Immature natural killer cell (primary cell): ENCODE measurements at regions not wholly inside any gene's neighbourhood (a gene's known extent, or its start where the extent isn't known, plus 50 kb on each side); places are given as distances from the start of the nearest gene placed in this dataset.

Experiments used
- DNase-seq, 3 donors: peaks; one replicate each; pipeline ENCODE4 v3.0.0; 2022; ENCODE audit warnings: mixed read lengths in 1 of 3
- H3K27ac Mint-ChIP-seq, 6 donors: one replicate each; pipeline ENCODE4 v1.8.0; 2020; ENCODE audit warnings: mixed read lengths in 6 of 6, mild to moderate bottlenecking in 5 of 6, inconsistent platforms in 4 of 6, moderate library complexity in 3 of 6
- H3K27me3 Mint-ChIP-seq, 3 donors: one replicate each; pipeline ENCODE4 v1.8.0; 2020 to 2021; ENCODE audit warnings: low read depth in 3 of 3, mild to moderate bottlenecking in 3 of 3, mixed read lengths in 3 of 3, moderate library complexity in 3 of 3, inconsistent platforms in 1 of 3
- H3K36me3 Mint-ChIP-seq, 3 donors: one replicate each; pipeline ENCODE4 v1.8.0; 2020; ENCODE audit warnings: mixed read lengths in 3 of 3, inconsistent platforms in 2 of 3, mild to moderate bottlenecking in 2 of 3
- H3K4me1 Mint-ChIP-seq, 2 donors: one replicate each; pipeline ENCODE4 v1.8.0; 2020; ENCODE audit warnings: inconsistent platforms in 2 of 2, mild to moderate bottlenecking in 2 of 2, mixed read lengths in 2 of 2, moderate library complexity in 1 of 2
- H3K4me3 Mint-ChIP-seq, 5 donors: one replicate each; pipeline ENCODE4 v1.8.0; 2020; ENCODE audit warnings: mild to moderate bottlenecking in 5 of 5, mixed read lengths in 5 of 5, inconsistent platforms in 3 of 5, moderate library complexity in 3 of 5
- H3K9me3 Mint-ChIP-seq, 6 donors: one replicate each; pipeline ENCODE4 v1.8.0; 2020; ENCODE audit warnings: mild to moderate bottlenecking in 6 of 6, mixed read lengths in 6 of 6, inconsistent platforms in 4 of 6, moderate library complexity in 3 of 6

GRCh38 chr3:189529468-189529867, 101.7 kb upstream of the TP63 start:
- DNase-seq: no peak
- Mint-ChIP-seq H3K4me3 (no peak overlapping the region), H3K9me3 (peaks cover 0 to 7% (median 2%) of the 10 kb centered on the region in 6 donors), H3K4me1 (no peaks in the 10 kb centered on the region), H3K27ac (no peak overlapping the region), H3K36me3 (no peaks in the 10 kb centered on the region), H3K27me3 (peaks cover 0 to 2% (median 0%) of the 10 kb centered on the region in 3 donors)

- H3K27me3 Mint-ChIP-seq: peaks cover 0 to 2% (median 0%) of the 10 kb centered on the region in 3 donors
- peaks cover 0 to 7% (median 2%) of the 10 kb centered on the region in 6 donors for H3K9me3 Mint-ChIP-seq
- DNase-seq: no peak
- H3K4me3 Mint-ChIP-seq: no peak overlapping the region
- no peaks in the 10 kb centered on the region for H3K36me3 Mint-ChIP-seq
- H3K4me1 Mint-ChIP-seq: no peaks in the 10 kb centered on the region
- no peak overlapping the region for H3K27ac Mint-ChIP-seq
These were observed 101.2 kb upstream of the TP63 start for GRCh38 chr3:189529889-189530471.

- DNase-seq: no peak
- no peaks in the 10 kb centered on the region for H3K4me1 Mint-ChIP-seq
- no peaks in the 10 kb centered on the region for H3K36me3 Mint-ChIP-seq
- H3K27ac Mint-ChIP-seq: no peak overlapping the region
- H3K9me3 Mint-ChIP-seq: peaks cover 0 to 7% (median 1%) of the 10 kb centered on the region in 6 donors
- peaks cover 0 to 2% (median 0%) of the 10 kb centered on the region in 3 donors for H3K27me3 Mint-ChIP-seq
- H3K4me3 Mint-ChIP-seq: no peak overlapping the region
These were observed 100.4 kb upstream of the TP63 start for GRCh38 chr3:189530822-189531221.

- no peak overlapping the region for H3K27ac Mint-ChIP-seq
- no peak overlapping the region for H3K4me3 Mint-ChIP-seq
- H3K36me3 Mint-ChIP-seq: no peaks in the 10 kb centered on the region
- no peaks in the 10 kb centered on the region for H3K4me1 Mint-ChIP-seq
- peaks cover 0 to 2% (median 0%) of the 10 kb centered on the region in 3 donors for H3K27me3 Mint-ChIP-seq
- no peak for DNase-seq
- peaks cover 0 to 7% (median under 1%) of the 10 kb centered on the region in 6 donors for H3K9me3 Mint-ChIP-seq
These were observed 99.9 kb upstream of the TP63 start for GRCh38 chr3:189531271-189531670.

- H3K27ac Mint-ChIP-seq: no peak overlapping the region
- H3K36me3 Mint-ChIP-seq: no peaks in the 10 kb centered on the region
- peaks cover 0 to 4% (median 1%) of the 10 kb centered on the region in 3 donors for H3K27me3 Mint-ChIP-seq
- no peaks in the 10 kb centered on the region for H3K4me1 Mint-ChIP-seq
- peaks cover 0 to 7% (median under 1%) of the 10 kb centered on the region in 6 donors for H3K9me3 Mint-ChIP-seq
- DNase-seq: no peak
- no peak overlapping the region for H3K4me3 Mint-ChIP-seq
These were observed 96.7 kb upstream of the TP63 start for GRCh38 chr3:189534531-189534930.

- Mint-ChIP-seq H3K27me3 (peaks cover 0 to 4% (median 1%) of the 10 kb centered on the region in 3 donors), H3K4me1 (no peaks in the 10 kb centered on the region), H3K36me3 (no peaks in the 10 kb centered on the region), H3K9me3 (peaks cover 0 to 9% (median under 1%) of the 10 kb centered on the region in 6 donors), H3K4me3 (no peak overlapping the region), H3K27ac (no peak overlapping the region)
- no peak for DNase-seq
These were observed 94.1 kb upstream of the TP63 start for GRCh38 chr3:189537135-189537534.

- Mint-ChIP-seq H3K27ac (no peak overlapping the region), H3K4me3 (no peak overlapping the region), H3K9me3 (peaks cover 7 to 52% (median 20%) of the 10 kb centered on the region in 6 donors), H3K27me3 (peaks cover 0 to 4% (median 3%) of the 10 kb centered on the region in 3 donors), H3K4me1 (no peaks in the 10 kb centered on the region), H3K36me3 (peaks cover 0 to 6% (median 0%) of the 10 kb centered on the region in 3 donors)
- DNase-seq: no peak
These were observed 83.7 kb upstream of the TP63 start for GRCh38 chr3:189547448-189547847.

- no peak for DNase-seq
These were observed 83.1 kb upstream of the TP63 start for GRCh38 chr3:189548053-189548452.

GRCh38 chr3:189551007-189551406, 80.2 kb upstream of the TP63 start:
- DNase-seq: no peak
- no peaks in the 10 kb centered on the region for H3K4me1 Mint-ChIP-seq
- H3K36me3 Mint-ChIP-seq: peaks cover 0 to 6% (median 0%) of the 10 kb centered on the region in 3 donors
- peaks cover 0 to 1% (median 0%) of the 10 kb centered on the region in 3 donors for H3K27me3 Mint-ChIP-seq
- H3K27ac Mint-ChIP-seq: no peak overlapping the region
- H3K9me3 Mint-ChIP-seq: peaks cover 7 to 43% (median 20%) of the 10 kb centered on the region in 6 donors
- H3K4me3 Mint-ChIP-seq: no peak overlapping the region

More at GRCh38 chr3:189548053-189548452, 83.1 kb upstream of the TP63 start:
- Mint-ChIP-seq H3K4me1 (no peaks in the 10 kb centered on the region), H3K36me3 (peaks cover 0 to 6% (median 0%) of the 10 kb centered on the region in 3 donors), H3K9me3 (peaks cover 7 to 52% (median 20%) of the 10 kb centered on the region in 6 donors), H3K4me3 (no peak overlapping the region), H3K27ac (no peak overlapping the region), H3K27me3 (peaks cover 0 to 3% (median 0%) of the 10 kb centered on the region in 3 donors)

GRCh38 chr3:189554868-189555557, 76.2 kb upstream of the TP63 start:
- Mint-ChIP-seq H3K4me3 (no peak overlapping the region), H3K9me3 (peaks cover 2 to 21% (median 11%) of the 10 kb centered on the region in 6 donors), H3K36me3 (no peaks in the 10 kb centered on the region), H3K27me3 (peaks cover 0 to 1% (median 0%) of the 10 kb centered on the region in 3 donors), H3K27ac (no peak overlapping the region), H3K4me1 (no peaks in the 10 kb centered on the region)
- DNase-seq: no peak

- no peak for DNase-seq
- peaks cover 2 to 16% (median 7%) of the 10 kb centered on the region in 6 donors for H3K9me3 Mint-ChIP-seq
- no peak overlapping the region for H3K27ac Mint-ChIP-seq
- H3K36me3 Mint-ChIP-seq: no peaks in the 10 kb centered on the region
- no peak overlapping the region for H3K4me3 Mint-ChIP-seq
- no peaks in the 10 kb centered on the region for H3K4me1 Mint-ChIP-seq
- peaks cover 0 to 1% (median 0%) of the 10 kb centered on the region in 3 donors for H3K27me3 Mint-ChIP-seq
These were observed 75.7 kb upstream of the TP63 start for GRCh38 chr3:189555558-189555881.

GRCh38 chr3:189557824-189558223, 73.4 kb upstream of the TP63 start:
- H3K27ac Mint-ChIP-seq: no peak overlapping the region
- no peak overlapping the region for H3K4me3 Mint-ChIP-seq
- no peak for DNase-seq
- H3K9me3 Mint-ChIP-seq: peaks cover 0 to 1% (median 0%) of the 10 kb centered on the region in 6 donors
- H3K36me3 Mint-ChIP-seq: no peaks in the 10 kb centered on the region
- no peaks in the 10 kb centered on the region for H3K27me3 Mint-ChIP-seq
- H3K4me1 Mint-ChIP-seq: no peaks in the 10 kb centered on the region

GRCh38 chr3:189561256-189561655, 69.9 kb upstream of the TP63 start:
- Mint-ChIP-seq H3K27me3 (no peaks in the 10 kb centered on the region), H3K4me3 (no peak overlapping the region), H3K4me1 (no peaks in the 10 kb centered on the region), H3K27ac (no peak overlapping the region), H3K36me3 (no peaks in the 10 kb centered on the region), H3K9me3 (peaks cover 0 to 1% (median 0%) of the 10 kb centered on the region in 6 donors)
- DNase-seq: no peak

- no peak overlapping the region for H3K27ac Mint-ChIP-seq
- no peak overlapping the region for H3K4me3 Mint-ChIP-seq
- DNase-seq: no peak
These were observed 67.2 kb upstream of the TP63 start for GRCh38 chr3:189563853-189564563.

More at GRCh38 chr3:189563853-189564563, 67.2 kb upstream of the TP63 start:
- H3K4me1 Mint-ChIP-seq: no peaks in the 10 kb centered on the region
- no peaks in the 10 kb centered on the region for H3K36me3 Mint-ChIP-seq
- no peaks in the 10 kb centered on the region for H3K27me3 Mint-ChIP-seq
- no peaks in the 10 kb centered on the region for H3K9me3 Mint-ChIP-seq
